K562 (cell line): ENCODE measurements at regions not wholly inside any gene's neighbourhood (a gene's known extent, or its start where the extent isn't known, plus 50 kb on each side); places are given as distances from the start of the nearest gene placed in this dataset.

Source experiments
- ARHGAP35 ChIP-seq: fragments of 450-650 bp; IDR thresholded peaks from 2 replicates; pipeline ENCODE4 v1.6.1; 2018; ENCODE audit not compliant: partially characterized antibody
- SRSF1 ChIP-seq: fragments of 200-400 bp; formaldehyde crosslinking; IDR thresholded peaks from 2 replicates; pipeline ENCODE4 v1.6.1; 2017; ENCODE audit warnings: mild to moderate bottlenecking, low read depth, low read length, moderate library complexity
- ZNF174 ChIP-seq: fragments of 250-450 bp; sonication (Bioruptor Pico); IDR thresholded peaks from 2 replicates; pipeline ENCODE4 v1.4.0; 2020; ENCODE audit warnings: mild to moderate bottlenecking
- ZNF274 ChIP-seq: IDR thresholded peaks from 2 replicates; pipeline ENCODE4 v1.6.1; 2011; ENCODE audit warnings: low read depth, mild to moderate bottlenecking, low read length, moderate library complexity, borderline replicate concordance

GRCh38 chr7:138374119-138374693 lies 85.9 kb upstream of the TRIM24 start:
- TF ChIP-seq ZNF174 (CRISPR knock-in tag): no peak
- TF ChIP-seq ARHGAP35: no peak
- TF ChIP-seq SRSF1: no peak
- TF ChIP-seq ZNF274: no peak
